KMS-11 (cell line): ENCODE measurements at regions not wholly inside any gene's neighbourhood (a gene's known extent, or its start where the extent isn't known, plus 50 kb on each side); places are given as distances from the start of the nearest gene placed in this dataset.

Experiments used
- H2AFZ ChIP-seq: fragments of 200-600 bp; sonication (generic); 2 replicates; pipeline ENCODE4 v1.6.1; 2016; ENCODE audit warnings: antibody characterized with exemption, mixed run types, low read depth
- H3K27ac ChIP-seq: fragments of 200-600 bp; sonication (generic); 2 replicates; pipeline ENCODE4 v1.6.1; 2016; ENCODE audit warnings: mild to moderate bottlenecking, mixed run types
- H3K27me3 ChIP-seq: fragments of 200-600 bp; sonication (generic); 2 replicates; pipeline ENCODE4 v1.6.1; 2017; ENCODE audit warnings: mild to moderate bottlenecking, low read depth, mixed run types, moderate library complexity; ENCODE audit not compliant: insufficient read depth
- H3K36me3 ChIP-seq: fragments of 200-600 bp; sonication (generic); 2 replicates; pipeline ENCODE4 v1.6.1; 2017; ENCODE audit warnings: mild to moderate bottlenecking, mixed run types; ENCODE audit not compliant: insufficient read depth
- H3K4me1 ChIP-seq: fragments of 200-600 bp; sonication (generic); 2 replicates; pipeline ENCODE4 v1.6.1; 2016; ENCODE audit warnings: mild to moderate bottlenecking, low read depth, mixed run types; ENCODE audit not compliant: poor library complexity, severe bottlenecking
- H3K4me2 ChIP-seq: fragments of 200-600 bp; sonication (generic); 2 replicates; pipeline ENCODE4 v1.7.0; 2016; ENCODE audit warnings: mild to moderate bottlenecking, mixed run types
- H3K4me3 ChIP-seq: fragments of 200-600 bp; sonication (generic); IDR thresholded peaks from 2 replicates; pipeline ENCODE4 v1.6.1; 2017; ENCODE audit warnings: low read depth, low read length, mixed read lengths; ENCODE audit not compliant: insufficient read depth
- H3K79me2 ChIP-seq: fragments of 200-600 bp; sonication (generic); 2 replicates; pipeline ENCODE4 v1.6.1; 2016; ENCODE audit warnings: low read depth, mixed run types; ENCODE audit not compliant: insufficient read depth
- H3K9ac ChIP-seq: fragments of 200-600 bp; sonication (generic); 2 replicates; pipeline ENCODE4 v1.6.1; 2016; ENCODE audit warnings: mild to moderate bottlenecking, mixed run types
- H4K20me1 ChIP-seq: fragments of 200-600 bp; sonication (generic); 2 replicates; pipeline ENCODE4 v1.6.1; 2016; ENCODE audit warnings: mild to moderate bottlenecking, mixed run types; ENCODE audit not compliant: insufficient read depth
- CTCF ChIP-seq: fragments of 200-600 bp; sonication (generic); conservative IDR thresholded peaks from 2 replicates; pipeline ENCODE4 v1.6.1; 2017; ENCODE audit warnings: low read depth, mild to moderate bottlenecking, antibody characterized with exemption, low read length, moderate library complexity, mixed read lengths

- no peak overlapping the region for H3K9ac ChIP-seq
- no peak overlapping the region for H3K4me2 ChIP-seq
- no peaks in the 10 kb centered on the region for H3K36me3 ChIP-seq
- H3K79me2 ChIP-seq: no peaks in the 10 kb centered on the region
- no peak overlapping the region for H3K27ac ChIP-seq
- no peaks in the 10 kb centered on the region for H3K27me3 ChIP-seq
- no peaks in the 10 kb centered on the region for H3K4me1 ChIP-seq
- no peak for TF ChIP-seq CTCF
- no peak overlapping the region for H2AFZ ChIP-seq
- H3K4me3 ChIP-seq: no peak overlapping the region
- no peaks in the 10 kb centered on the region for H4K20me1 ChIP-seq
These were observed 69.8 kb upstream of the SLC25A26 start for GRCh38 chr3:66150977-66151376.

GRCh38 chr3:66149269-66149668 is 71.5 kb upstream of the SLC25A26 start:
- no peak overlapping the region for H3K4me2 ChIP-seq
- H4K20me1 ChIP-seq: no peaks in the 10 kb centered on the region
- no peaks in the 10 kb centered on the region for H3K4me1 ChIP-seq
- H3K36me3 ChIP-seq: no peaks in the 10 kb centered on the region
- H3K27me3 ChIP-seq: no peaks in the 10 kb centered on the region
- no peak overlapping the region for H3K27ac ChIP-seq
- no peaks in the 10 kb centered on the region for H3K79me2 ChIP-seq
- H3K4me3 ChIP-seq: no peak overlapping the region
- H2AFZ ChIP-seq: no peak overlapping the region
- H3K9ac ChIP-seq: no peak overlapping the region
- TF ChIP-seq CTCF: no peak

GRCh38 chr3:66145408-66145733 is 75.4 kb upstream of the SLC25A26 start:
- no peak for TF ChIP-seq CTCF
- Histone ChIP-seq H3K4me3 (no peak overlapping the region), H4K20me1 (no peaks in the 10 kb centered on the region), H3K27ac (no peak overlapping the region), H3K27me3 (no peaks in the 10 kb centered on the region), H2AFZ (no peak overlapping the region), H3K9ac (no peak overlapping the region), H3K36me3 (no peaks in the 10 kb centered on the region), H3K4me2 (no peak overlapping the region), H3K4me1 (peaks cover 16% of the 10 kb centered on the region), H3K79me2 (no peaks in the 10 kb centered on the region)

GRCh38 chr3:66144568-66145407 is 76.0 kb upstream of the SLC25A26 start:
- no peak overlapping the region for H3K4me3 ChIP-seq
- peaks cover 22% of the 10 kb centered on the region for H3K4me1 ChIP-seq
- H3K9ac ChIP-seq: no peak overlapping the region
- TF ChIP-seq CTCF: no peak
- no peak overlapping the region for H2AFZ ChIP-seq
- no peak overlapping the region for H3K4me2 ChIP-seq
- H3K79me2 ChIP-seq: no peaks in the 10 kb centered on the region
- H3K36me3 ChIP-seq: no peaks in the 10 kb centered on the region
- no peaks in the 10 kb centered on the region for H3K27me3 ChIP-seq
- no peak overlapping the region for H3K27ac ChIP-seq
- H4K20me1 ChIP-seq: no peaks in the 10 kb centered on the region
